NCI-H187 (cell line): ENCODE measurements at regions not wholly inside any gene's neighbourhood (a gene's known extent, or its start where the extent isn't known, plus 50 kb on each side); places are given as distances from the start of the nearest gene placed in this dataset.
"Not testable (repeated sequence)": the region's sequence is repeated elsewhere in the genome, so short reads cannot be mapped to it uniquely, and the experiment has no call there.

Experiments used
- DNase-seq, 2 experiments: peaks; one replicate each; lab custom pipeline; 2025; lab: John Stamatoyannopoulos, UW

- no peak for DNase-seq
Observed at GRCh38 chr17:52895272-52895671, 736.8 kb upstream of the CA10 start.

DNA sequence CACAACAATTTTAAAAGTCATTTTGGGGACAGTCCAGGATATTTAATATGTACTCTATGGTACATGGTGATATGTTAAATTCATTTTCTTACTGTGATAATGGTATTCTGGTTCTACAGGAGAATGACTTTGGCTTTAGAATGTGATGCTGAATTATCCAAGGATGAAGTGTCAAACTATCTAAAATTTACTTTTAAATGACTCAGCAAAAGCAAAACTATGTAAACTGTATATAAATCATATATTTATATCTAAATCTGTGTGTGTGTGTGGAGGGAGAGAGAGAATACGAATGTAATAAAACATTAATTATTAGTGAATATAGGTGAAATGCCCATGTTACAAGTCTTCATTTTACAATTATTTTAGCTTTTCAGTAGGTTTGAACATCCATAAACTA, 733.8 kb upstream of the CA10 start:
- DNase-seq = no peak

DNA sequence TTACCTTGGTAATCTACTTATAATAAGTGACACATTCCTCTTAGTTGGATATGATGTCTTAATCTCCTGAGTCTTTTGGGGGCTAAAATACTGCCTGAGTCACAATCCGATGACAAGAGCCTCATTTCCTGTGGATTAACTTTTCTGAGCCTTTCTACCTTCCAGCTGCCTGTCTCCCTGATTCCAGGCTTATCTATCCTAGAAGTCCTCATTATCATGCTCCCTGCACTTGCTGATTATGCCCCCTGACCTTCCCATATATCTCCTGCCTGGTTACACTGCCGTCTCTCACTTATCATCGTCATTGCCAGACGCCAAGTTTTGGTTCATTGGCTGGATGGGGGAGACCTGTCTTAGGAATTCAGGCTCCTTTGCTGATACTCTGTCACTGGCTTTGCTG, 727.4 kb upstream of the CA10 start:
- DNase-seq = no peak

DNA sequence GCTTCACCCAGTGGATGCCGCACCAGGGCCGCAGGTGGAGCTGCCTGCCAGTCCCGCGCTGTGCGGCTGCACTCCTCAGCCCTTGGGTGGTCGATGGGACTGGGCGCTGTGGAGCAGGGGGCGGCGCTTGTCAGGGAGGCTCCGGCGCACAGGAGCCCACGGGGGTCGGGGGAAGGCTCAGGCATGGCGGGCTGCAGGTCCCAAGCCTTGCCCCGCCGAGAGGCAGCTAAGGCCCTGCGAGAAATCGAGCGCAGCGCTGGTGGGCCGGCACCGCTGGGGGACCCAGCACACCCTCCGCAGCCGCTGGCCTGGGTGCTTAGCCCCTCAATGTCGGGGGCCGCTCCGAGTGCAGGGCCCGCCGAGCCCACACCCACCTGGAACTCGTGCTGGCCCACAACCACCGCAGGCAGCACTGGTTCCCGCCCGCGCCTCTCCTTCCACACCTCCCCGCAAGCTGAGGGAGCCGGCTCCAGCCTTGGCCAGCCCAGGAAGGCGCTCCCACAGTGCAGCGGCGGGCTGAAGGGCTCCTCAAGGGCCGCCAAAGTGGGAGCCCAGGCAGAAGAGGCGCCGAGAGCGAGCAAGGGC, 725.5 kb upstream of the CA10 start:
- DNase-seq = not testable (repeated sequence)

- not testable (repeated sequence) for DNase-seq
Observed at GRCh38 chr17:52846767-52847166, 688.3 kb upstream of the CA10 start.

GRCh38 chr17:52841971-52842370, 683.5 kb upstream of the CA10 start:
- DNase-seq = no peak

DNA sequence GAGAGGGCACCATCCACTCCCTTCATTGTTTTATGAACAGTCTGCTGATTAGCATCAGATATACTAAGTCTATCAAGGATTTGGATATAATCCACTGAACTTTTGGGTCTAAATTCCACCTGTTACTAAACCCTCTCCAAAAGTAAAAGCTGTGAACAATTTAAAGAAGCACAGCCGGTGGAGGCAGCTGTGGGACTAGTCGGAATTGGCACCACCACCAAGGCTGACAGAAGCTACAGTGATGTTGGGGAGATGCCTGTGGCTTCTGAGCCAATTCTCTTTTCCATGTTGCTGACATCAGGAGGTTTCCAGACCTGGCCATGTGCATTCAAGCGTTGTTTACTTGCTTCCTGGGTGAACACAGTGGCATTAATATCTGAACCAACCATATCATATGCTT, 679.0 kb upstream of the CA10 start:
- no peak for DNase-seq

DNA sequence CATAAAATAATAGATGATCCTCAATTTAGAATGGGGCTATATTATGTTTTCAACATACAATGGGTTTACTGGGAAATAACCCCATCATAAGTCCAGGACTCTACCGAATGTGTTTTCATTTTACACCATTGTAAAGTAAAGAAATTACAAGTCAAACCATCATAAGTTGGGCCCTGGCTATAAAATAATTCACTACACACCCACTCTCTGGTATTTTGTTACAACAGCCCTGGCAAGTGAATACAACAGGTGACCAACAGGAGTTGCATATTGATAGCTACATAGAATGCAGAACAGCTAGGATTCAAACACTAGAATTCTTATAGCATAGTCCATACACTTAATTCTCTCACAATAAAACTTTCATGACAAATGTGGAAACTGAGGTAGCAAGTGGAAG, 673.0 kb upstream of the CA10 start:
- DNase-seq = no peak

GRCh38 chr17:52828621-52829020, 670.1 kb upstream of the CA10 start:
- DNase-seq = no peak

GRCh38 chr17:52827526-52827925, 669.0 kb upstream of the CA10 start:
- no peak for DNase-seq

DNA sequence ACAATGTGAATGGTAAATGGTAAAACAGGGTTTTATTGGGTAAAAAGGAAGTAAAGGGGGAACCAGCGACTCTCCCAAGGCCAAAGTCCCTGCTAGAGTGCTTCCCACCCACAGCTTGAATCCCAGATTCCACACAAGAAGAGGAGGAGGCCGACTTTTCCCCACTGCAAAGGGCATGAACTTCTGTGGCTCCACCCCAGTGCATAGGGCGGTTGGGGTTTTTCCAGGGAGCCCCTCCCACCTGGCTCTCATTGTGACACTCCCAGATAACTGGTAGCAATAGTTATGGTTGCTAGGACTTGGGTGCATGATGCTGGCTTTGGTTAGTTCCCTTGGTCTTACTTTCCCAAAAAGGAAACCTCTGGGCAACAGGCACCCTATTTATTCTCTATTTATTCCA, 666.0 kb upstream of the CA10 start:
- no peak for DNase-seq

- no peak for DNase-seq
Observed at GRCh38 chr17:52823155-52823554, 664.6 kb upstream of the CA10 start.

DNA sequence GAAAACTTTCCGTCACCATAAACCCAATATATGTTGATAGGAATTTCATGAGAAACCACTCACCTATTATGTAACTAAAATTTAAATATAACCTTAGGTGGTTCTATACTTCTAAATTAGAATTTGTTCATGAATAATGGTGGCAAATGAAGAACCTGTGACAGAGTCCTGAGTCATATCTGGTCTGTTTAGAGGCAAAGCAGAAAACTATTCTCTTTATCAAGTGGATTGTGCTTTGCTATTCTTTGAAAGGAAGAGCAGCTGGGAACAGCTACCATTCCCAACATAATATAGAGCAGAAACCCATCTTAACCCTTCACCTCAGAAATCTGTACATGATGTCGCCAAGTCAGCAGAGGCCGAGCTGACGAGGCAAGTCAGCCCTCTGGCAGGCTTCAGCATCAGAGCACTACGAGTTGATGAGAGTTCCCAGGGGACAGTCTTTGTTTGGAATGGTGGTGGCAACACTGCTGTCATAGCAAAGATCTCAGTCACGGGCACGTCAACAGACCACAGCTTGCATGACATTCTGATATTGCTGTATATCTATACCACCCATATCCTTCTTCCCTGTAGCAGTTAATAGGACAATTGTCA, 631.9 kb upstream of the CA10 start:
- DNase-seq = peak; percentile 28 to 67

- DNase-seq = no peak
Observed at GRCh38 chr17:52789829-52790228, 631.3 kb upstream of the CA10 start.

DNA sequence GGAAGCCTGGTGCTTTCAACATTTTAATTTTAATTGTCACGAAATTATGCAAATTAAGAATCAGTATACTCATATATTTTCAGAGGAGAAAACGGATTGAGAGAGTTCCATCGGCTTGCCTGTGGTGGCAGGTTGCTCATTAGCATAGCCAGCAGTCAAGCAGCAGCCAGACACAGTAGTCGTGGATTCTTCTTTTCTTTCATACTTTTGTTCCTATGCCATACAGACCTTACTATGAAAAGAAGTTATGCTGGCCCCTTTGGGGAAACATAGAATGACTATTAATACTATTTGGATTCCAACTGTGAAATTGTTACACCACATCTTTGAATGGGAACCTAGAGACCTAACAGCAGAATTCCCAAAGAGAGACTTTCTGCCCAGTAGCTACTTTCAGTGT, 617.7 kb upstream of the CA10 start:
- DNase-seq = no peak

DNA sequence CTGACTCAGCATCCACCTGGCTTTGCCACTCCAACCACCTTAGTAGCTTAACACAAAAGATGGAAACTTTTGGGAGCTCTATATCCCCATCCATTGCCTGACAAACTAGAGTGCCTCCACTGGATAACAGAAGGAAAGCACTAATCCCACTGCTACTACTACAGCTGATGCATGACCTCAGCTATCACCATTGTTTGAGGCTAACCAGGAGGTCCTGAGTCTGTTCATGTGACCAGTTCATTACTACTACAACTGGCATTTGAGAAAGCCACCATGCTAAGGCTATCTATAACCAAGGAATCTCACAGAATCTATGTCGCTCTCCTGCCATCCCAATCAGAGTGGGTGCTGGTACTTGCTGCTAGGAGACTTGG, 604.3 kb upstream of the CA10 start:
- no peak for DNase-seq

DNA sequence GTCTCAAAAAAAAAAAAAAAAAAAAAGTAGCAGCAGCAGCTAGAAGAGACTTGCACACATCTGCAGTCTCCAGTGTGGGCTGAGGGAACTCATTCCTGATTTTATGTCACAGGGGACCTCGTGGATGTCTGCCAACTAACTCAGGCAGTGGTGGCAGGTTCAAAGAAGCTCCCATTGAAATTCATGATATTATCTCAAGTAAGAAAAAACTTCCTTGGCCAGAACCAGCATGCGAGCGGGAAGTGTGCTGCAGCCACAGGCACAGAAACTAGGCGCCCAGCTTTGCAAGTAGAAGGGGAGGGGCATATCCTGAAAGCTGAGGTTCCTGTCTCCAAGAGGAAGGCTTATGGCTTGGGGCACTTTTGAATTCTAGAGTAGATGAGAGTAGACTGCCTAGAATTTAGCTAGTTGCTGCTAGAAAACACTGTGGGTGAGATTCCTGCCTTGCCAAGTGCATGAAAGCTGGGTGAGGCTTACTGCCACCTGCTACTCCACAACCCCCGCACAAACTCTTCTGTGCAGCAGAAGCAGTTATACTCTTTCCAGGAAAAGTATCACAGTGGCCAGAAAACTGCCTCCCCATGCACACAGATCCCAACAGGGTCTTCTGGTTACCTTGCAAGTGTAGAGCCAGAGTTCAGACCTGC, 603.8 kb upstream of the CA10 start:
- DNase-seq = no peak

GRCh38 chr17:52759864-52760263, 601.4 kb upstream of the CA10 start:
- no peak for DNase-seq

DNA sequence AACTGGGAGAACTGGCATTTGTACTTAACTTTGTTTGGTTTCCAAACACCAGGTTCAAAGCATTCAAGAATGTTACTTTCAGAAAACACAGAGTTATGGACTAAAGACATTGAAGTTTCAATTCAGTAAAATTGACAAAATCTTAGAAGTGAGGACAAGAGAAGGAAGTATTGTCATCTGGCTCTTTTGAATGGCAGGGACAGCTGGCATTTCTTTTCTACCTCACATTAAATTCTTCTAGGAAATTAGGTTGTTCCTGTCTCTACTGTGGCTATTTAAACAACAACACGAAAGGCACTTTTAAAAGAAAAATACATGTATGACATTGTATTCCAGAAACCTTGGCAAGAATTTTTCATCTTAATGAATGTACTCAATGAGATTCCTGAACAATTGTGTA, 600.0 kb upstream of the CA10 start:
- DNase-seq = no peak

DNA sequence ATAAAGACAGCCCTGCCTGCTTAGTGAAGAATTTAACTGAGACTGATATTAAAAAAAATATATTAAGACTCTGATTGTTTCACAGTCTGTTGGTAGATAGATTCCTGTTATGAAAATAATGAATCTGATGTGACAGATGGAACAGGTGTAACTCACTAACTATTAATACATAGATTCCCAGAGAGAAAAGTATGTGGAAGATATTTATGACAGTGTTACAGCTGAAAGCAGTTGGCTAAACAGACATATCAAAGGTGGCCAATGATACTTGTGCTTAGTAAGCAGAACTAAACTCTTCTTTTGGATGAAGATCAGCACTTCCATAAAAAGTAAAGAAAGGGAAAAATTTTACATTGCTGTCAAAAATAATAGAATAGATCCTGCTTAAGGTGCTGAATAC, 598.2 kb upstream of the CA10 start:
- no peak for DNase-seq

DNA sequence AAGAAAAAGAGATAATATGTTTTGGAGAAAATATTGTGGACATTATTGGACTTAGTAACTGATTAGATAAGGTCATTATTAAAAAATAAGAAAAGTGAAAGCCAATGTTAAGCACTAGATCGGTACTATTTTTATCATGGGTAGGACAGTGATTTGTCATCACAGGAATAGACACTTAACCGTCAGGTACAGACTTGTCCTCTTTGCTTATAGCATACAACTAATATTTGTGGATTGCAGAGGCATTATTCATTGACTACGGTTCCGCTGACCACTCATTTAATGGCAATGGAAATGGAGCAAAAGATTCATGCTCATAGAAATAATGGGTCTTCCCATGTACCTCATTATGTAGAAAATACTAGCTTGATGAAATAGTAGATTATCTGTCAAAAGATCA, 596.3 kb upstream of the CA10 start:
- DNase-seq = no peak

- no peak for DNase-seq
Observed at GRCh38 chr17:52751051-52751450, 592.5 kb upstream of the CA10 start.

- DNase-seq = no peak
Observed at GRCh38 chr17:52744179-52744578, 585.7 kb upstream of the CA10 start.

DNA sequence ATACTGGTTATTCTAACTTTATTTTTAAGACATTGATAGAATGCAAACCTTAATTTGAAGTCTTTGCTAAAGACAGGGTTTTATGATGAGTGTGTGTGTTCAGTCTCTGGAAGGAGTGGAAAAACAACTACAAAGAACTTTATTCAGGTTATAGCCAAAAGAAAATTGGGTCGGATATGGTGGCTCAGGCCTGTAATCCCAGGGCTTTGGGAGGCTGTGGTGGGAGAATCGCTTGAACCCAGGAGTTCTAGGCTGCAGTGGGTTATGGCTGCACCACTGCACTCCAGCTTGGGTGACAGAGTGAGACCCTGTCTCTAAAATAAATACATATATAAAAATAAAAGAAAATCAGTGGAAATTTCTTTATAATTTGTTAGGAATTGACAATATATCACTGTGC, 581.5 kb upstream of the CA10 start:
- DNase-seq = no peak
